Fibroblast of skin of scalp (primary cell): ENCODE measurements at regions not wholly inside any gene's neighbourhood (a gene's known extent, or its start where the extent isn't known, plus 50 kb on each side); places are given as distances from the start of the nearest gene placed in this dataset.

Experiments
- DNase-seq: peaks from one replicate; pipeline ENCODE4 v3.0.0-alpha.2; 2013

GRCh38 chr3:160622263-160623045 is 54.5 kb upstream of the ARL14 start:
- no peak for DNase-seq

- peak; percentile 6 for DNase-seq
Measured at GRCh38 chr3:160618878-160619277, 53.5 kb upstream of the KPNA4 start.

GRCh38 chr3:160618363-160618762 is 53.0 kb upstream of the KPNA4 start:
- DNase-seq: no peak

GRCh38 chr3:160617636-160618035 is 52.3 kb upstream of the KPNA4 start:
- DNase-seq: no peak

- peak; percentile 47 for DNase-seq
Measured at GRCh38 chr3:160616716-160617115, 51.3 kb upstream of the KPNA4 start.

- DNase-seq: no peak
Measured at GRCh38 chr3:160616311-160616710, 50.9 kb upstream of the KPNA4 start.
